ENCODE measurements at regions not wholly inside any gene's neighbourhood (a gene's known extent, or its start where the extent isn't known, plus 50 kb on each side); places are given as distances from the start of the nearest gene placed in this dataset.

- Histone ChIP-seq H3K4me3 (ENCODE audit: low read depth, low read length) (no peak overlapping the region), H3K27me3 (ENCODE audit: insufficient read depth, low read depth, severe bottlenecking) (no peaks in the 10 kb centered on the region), H3K9me3 (ENCODE audit: severe bottlenecking) (peaks cover 3% of the 10 kb centered on the region), H3K36me3 (no peaks in the 10 kb centered on the region), H3K27ac (no peak overlapping the region)
- no peak for DNase-seq
- TF ChIP-seq CTCF (IDR thresholded peaks at IDR 0.05; ENCODE audit: low read depth, low read length): no peak
Measured at GRCh38 chr3:103791786-103792515, 1357.1 kb downstream of the ZPLD1 start.

- TF ChIP-seq CTCF (IDR thresholded peaks at IDR 0.05; ENCODE audit: low read depth, low read length): peak; percentile 52
- DNase-seq: peak; percentile 11
- Histone ChIP-seq H3K36me3 (no peaks in the 10 kb centered on the region), H3K9me3 (ENCODE audit: severe bottlenecking) (peaks cover 3% of the 10 kb centered on the region), H3K27ac (no peak overlapping the region), H3K4me3 (ENCODE audit: low read depth, low read length) (no peak overlapping the region), H3K27me3 (ENCODE audit: insufficient read depth, low read depth, severe bottlenecking) (no peaks in the 10 kb centered on the region)
Measured at GRCh38 chr3:103794656-103795055, 1359.8 kb downstream of the ZPLD1 start.

- DNase-seq: no peak
- H3K9me3 ChIP-seq (ENCODE audit: severe bottlenecking): no peaks in the 10 kb centered on the region
- no peaks in the 10 kb centered on the region for H3K27me3 ChIP-seq (ENCODE audit: insufficient read depth, low read depth, severe bottlenecking)
- no peak overlapping the region for H3K27ac ChIP-seq
- no peak overlapping the region for H3K4me3 ChIP-seq (ENCODE audit: low read depth, low read length)
- no peak for TF ChIP-seq CTCF (IDR thresholded peaks at IDR 0.05; ENCODE audit: low read depth, low read length)
- H3K36me3 ChIP-seq: no peaks in the 10 kb centered on the region
Measured at GRCh38 chr3:103796068-103796467, 1361.3 kb downstream of the ZPLD1 start.

- H3K9me3 ChIP-seq (ENCODE audit: severe bottlenecking): no peaks in the 10 kb centered on the region
- no peaks in the 10 kb centered on the region for H3K36me3 ChIP-seq
- TF ChIP-seq CTCF (IDR thresholded peaks at IDR 0.05; ENCODE audit: low read depth, low read length): no peak
- H3K27ac ChIP-seq: no peak overlapping the region
- no peak overlapping the region for H3K4me3 ChIP-seq (ENCODE audit: low read depth, low read length)
- no peaks in the 10 kb centered on the region for H3K27me3 ChIP-seq (ENCODE audit: insufficient read depth, low read depth, severe bottlenecking)
- DNase-seq: no peak
Measured at GRCh38 chr3:103803787-103804186, 1369.0 kb downstream of the ZPLD1 start.

GRCh38 chr3:103810167-103810566 lies 1375.4 kb downstream of the ZPLD1 start:
- TF ChIP-seq CTCF (IDR thresholded peaks at IDR 0.05; ENCODE audit: low read depth, low read length): no peak
- Histone ChIP-seq H3K4me3 (ENCODE audit: low read depth, low read length) (no peak overlapping the region), H3K36me3 (no peaks in the 10 kb centered on the region), H3K27ac (no peak overlapping the region), H3K9me3 (ENCODE audit: severe bottlenecking) (no peaks in the 10 kb centered on the region), H3K27me3 (ENCODE audit: insufficient read depth, low read depth, severe bottlenecking) (no peaks in the 10 kb centered on the region)
- no peak for DNase-seq

GRCh38 chr3:103813955-103814354 lies 1379.1 kb downstream of the ZPLD1 start:
- DNase-seq: no peak
- no peak for TF ChIP-seq CTCF (IDR thresholded peaks at IDR 0.05; ENCODE audit: low read depth, low read length)
- no peak overlapping the region for H3K4me3 ChIP-seq (ENCODE audit: low read depth, low read length)
- no peaks in the 10 kb centered on the region for H3K27me3 ChIP-seq (ENCODE audit: insufficient read depth, low read depth, severe bottlenecking)
- no peaks in the 10 kb centered on the region for H3K36me3 ChIP-seq
- H3K27ac ChIP-seq: no peak overlapping the region
- H3K9me3 ChIP-seq (ENCODE audit: severe bottlenecking): no peaks in the 10 kb centered on the region
